SU-DHL-6 (cell line): ENCODE measurements at regions not wholly inside any gene's neighbourhood (a gene's known extent, or its start where the extent isn't known, plus 50 kb on each side); places are given as distances from the start of the nearest gene placed in this dataset.

ENCODE experiments used
- H2AFZ ChIP-seq: fragments of 200-600 bp; sonication (generic); 2 replicates; pipeline ENCODE4 v1.6.1; 2014; ENCODE audit warnings: low read depth, mild to moderate bottlenecking, moderate library complexity, mixed read lengths, antibody characterized with exemption, low read length; ENCODE audit not compliant: severe bottlenecking
- H3F3A ChIP-seq: fragments of 200-600 bp; shearing (Covaris generic); 2 replicates; pipeline ENCODE4 v1.6.0; 2016; ENCODE audit warnings: antibody characterized with exemption, mild to moderate bottlenecking; ENCODE audit not compliant: insufficient read depth
- H3K27ac ChIP-seq: fragments of 200-600 bp; sonication (generic); 2 replicates; pipeline ENCODE4 v1.5.1; 2016; ENCODE audit warnings: low read depth, mild to moderate bottlenecking, low read length, moderate library complexity, mixed read lengths
- H3K27me3 ChIP-seq: fragments of 200-600 bp; sonication (generic), shearing (Covaris generic); 2 replicates; pipeline ENCODE4 v1.6.0; 2014; ENCODE audit warnings: mild to moderate bottlenecking, low read length
- H3K36me3 ChIP-seq: fragments of 200-600 bp; sonication (generic); 2 replicates; pipeline ENCODE4 v1.6.1; 2014; ENCODE audit warnings: mild to moderate bottlenecking, low read length, mixed read lengths
- H3K4me2 ChIP-seq: fragments of 300-600, 200-600 bp; shearing (Covaris generic), sonication (generic); 2 replicates; pipeline ENCODE4 v1.6.0; 2014; ENCODE audit warnings: low read length, low read depth, mild to moderate bottlenecking; ENCODE audit not compliant: poor library complexity, severe bottlenecking
- H3K4me3 ChIP-seq: fragments of 200-600 bp; sonication (generic); 2 replicates; pipeline ENCODE4 v1.5.1; 2014; ENCODE audit warnings: antibody characterized with exemption, low read length, mild to moderate bottlenecking, mixed read lengths; ENCODE audit not compliant: insufficient read depth, poor library complexity, severe bottlenecking
- H3K79me2 ChIP-seq: fragments of 200-600 bp; sonication (generic); 2 replicates; pipeline ENCODE4 v1.6.1; 2014; ENCODE audit warnings: mild to moderate bottlenecking, low read length, moderate library complexity; ENCODE audit not compliant: insufficient read depth
- H3K9ac ChIP-seq: fragments of 200-600 bp; sonication (generic); 2 replicates; pipeline ENCODE4 v1.7.0; 2014; ENCODE audit warnings: mild to moderate bottlenecking, low read length
- H3K9me2 ChIP-seq: fragments of 200-600 bp; sonication (generic); replicated peaks from 2 replicates; pipeline ENCODE4 v1.6.1; 2014; ENCODE audit warnings: low read length; ENCODE audit not compliant: insufficient read depth
- H3K9me3 ChIP-seq: fragments of 200-600 bp; sonication (generic); 2 replicates; pipeline ENCODE4 v1.6.1; 2014; ENCODE audit warnings: low read length, mixed read lengths; ENCODE audit not compliant: insufficient read depth
- H4K20me1 ChIP-seq: fragments of 200-600 bp; sonication (generic); 2 replicates; pipeline ENCODE4 v1.6.1; 2014; ENCODE audit warnings: low read depth, mild to moderate bottlenecking, antibody characterized with exemption, low read length, moderate library complexity, mixed read lengths
- CTCF ChIP-seq: fragments of 200-600 bp; sonication (generic); IDR thresholded peaks from one replicate; pipeline ENCODE4 v1.5.1; 2017; ENCODE audit warnings: antibody characterized with exemption, mild to moderate bottlenecking, low read length, moderate library complexity; ENCODE audit not compliant: insufficient read depth, poor library complexity, severe bottlenecking
- EZH2phosphoT487 ChIP-seq: fragments of 200-600 bp; sonication (generic), shearing (Covaris generic); conservative IDR thresholded peaks from 2 replicates; pipeline ENCODE4 v1.6.1; 2018; ENCODE audit warnings: mild to moderate bottlenecking, antibody characterized with exemption, low read length, moderate library complexity, mixed read lengths

DNA sequence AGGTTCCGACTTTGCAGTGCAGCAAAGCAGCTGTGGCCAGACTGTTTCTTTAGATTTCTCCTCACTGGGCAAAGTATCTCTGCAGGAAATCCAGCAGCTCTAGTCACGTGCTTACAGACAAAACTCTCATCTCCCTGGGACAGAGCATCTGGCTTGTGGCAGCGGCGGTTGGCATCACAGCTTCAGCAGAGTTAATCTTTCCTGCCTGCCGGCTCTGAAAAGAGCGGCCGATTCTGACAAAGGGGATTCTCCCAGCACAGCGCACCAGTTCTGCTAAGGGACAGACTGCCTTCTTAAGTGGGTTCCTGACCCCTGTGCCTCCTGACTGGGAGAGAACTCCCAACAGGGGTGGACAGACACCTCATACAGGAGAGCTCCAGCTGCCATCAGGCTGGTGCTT lies 1357.3 kb upstream of the TENM4 start:
- H3K9ac ChIP-seq: no peak overlapping the region
- no peaks in the 10 kb centered on the region for H3F3A ChIP-seq
- no peaks in the 10 kb centered on the region for H3K27me3 ChIP-seq
- H3K79me2 ChIP-seq: no peaks in the 10 kb centered on the region
- no peak overlapping the region for H3K4me3 ChIP-seq
- no peak overlapping the region for H3K4me2 ChIP-seq
- no peak overlapping the region for H2AFZ ChIP-seq
- no peak for TF ChIP-seq EZH2phosphoT487
- no peak for TF ChIP-seq CTCF
- H3K9me2 ChIP-seq: no peaks in the 10 kb centered on the region
- no peaks in the 10 kb centered on the region for H3K36me3 ChIP-seq
- H4K20me1 ChIP-seq: no peaks in the 10 kb centered on the region
- H3K27ac ChIP-seq: no peak overlapping the region
- no peaks in the 10 kb centered on the region for H3K9me3 ChIP-seq

- Histone ChIP-seq H4K20me1 (no peaks in the 10 kb centered on the region), H3F3A (no peaks in the 10 kb centered on the region), H2AFZ (no peak overlapping the region), H3K79me2 (no peaks in the 10 kb centered on the region), H3K36me3 (no peaks in the 10 kb centered on the region), H3K9ac (no peak overlapping the region), H3K9me2 (no peaks in the 10 kb centered on the region), H3K4me2 (no peak overlapping the region), H3K27me3 (no peaks in the 10 kb centered on the region), H3K4me3 (no peak overlapping the region), H3K9me3 (no peaks in the 10 kb centered on the region), H3K27ac (no peak overlapping the region)
- TF ChIP-seq CTCF (no peak), EZH2phosphoT487 (no peak)
Measured at GRCh38 chr11:80783561-80783960, 1342.7 kb upstream of the TENM4 start.

GRCh38 chr11:80782135-80782885 lies 1341.5 kb upstream of the TENM4 start:
- Histone ChIP-seq H3K4me2 (no peak overlapping the region), H3K36me3 (no peaks in the 10 kb centered on the region), H4K20me1 (no peaks in the 10 kb centered on the region), H3K9ac (no peak overlapping the region), H3K9me3 (no peaks in the 10 kb centered on the region), H3K79me2 (no peaks in the 10 kb centered on the region), H3K27ac (no peak overlapping the region), H3F3A (no peaks in the 10 kb centered on the region), H3K9me2 (no peaks in the 10 kb centered on the region), H3K4me3 (no peak overlapping the region), H2AFZ (no peak overlapping the region), H3K27me3 (no peaks in the 10 kb centered on the region)
- no peak for TF ChIP-seq EZH2phosphoT487
- no peak for TF ChIP-seq CTCF
